GM23338 (cell line): ENCODE measurements at regions not wholly inside any gene's neighbourhood (a gene's known extent, or its start where the extent isn't known, plus 50 kb on each side); places are given as distances from the start of the nearest gene placed in this dataset.

Experiments used
- ATAC-seq: fragments of 200-7000 bp; cut with Tn5 transposase; 3 replicates; pipeline ENCODE4 v1.9.1; 2020
- DNase-seq: peaks from one replicate; pipeline ENCODE4 v3.0.0-alpha.2; 2015; ENCODE audit warnings: low spot score
- H2AFZ ChIP-seq: fragments of 200-600 bp; sonication (generic); 2 replicates; pipeline ENCODE4 v1.8.0; 2016; ENCODE audit warnings: antibody characterized with exemption, mild to moderate bottlenecking, moderate library complexity
- H3F3A ChIP-seq: fragments of 200-600 bp; sonication (generic); replicated peaks from 2 replicates; pipeline ENCODE4 v1.8.0; 2017; ENCODE audit warnings: antibody characterized with exemption, mixed run types, low read depth
- H3K27ac ChIP-seq: fragments of 200-600 bp; sonication (generic); 2 replicates; pipeline ENCODE4 v1.6.1; 2016; ENCODE audit warnings: low read depth
- H3K27me3 ChIP-seq: fragments of 200-600 bp; sonication (generic); 2 replicates; pipeline ENCODE4 v1.8.0; 2016; ENCODE audit warnings: mild to moderate bottlenecking, mixed run types, moderate library complexity; ENCODE audit not compliant: insufficient read depth
- H3K36me3 ChIP-seq: fragments of 200-600 bp; sonication (generic); 2 replicates; pipeline ENCODE4 v1.8.0; 2016; ENCODE audit warnings: mild to moderate bottlenecking; ENCODE audit not compliant: insufficient read depth
- H3K4me1 ChIP-seq: fragments of 200-600 bp; sonication (generic); 2 replicates; pipeline ENCODE4 v1.8.0; 2016; ENCODE audit warnings: mild to moderate bottlenecking, moderate library complexity; ENCODE audit not compliant: insufficient read depth
- H3K4me2 ChIP-seq: fragments of 200-600 bp; sonication (generic); 2 replicates; pipeline ENCODE4 v1.7.1; 2017; ENCODE audit warnings: mixed run types
- H3K4me3 ChIP-seq: fragments of 200-600 bp; sonication (generic); 2 replicates; pipeline ENCODE4 v1.6.1; 2016; ENCODE audit warnings: mixed run types
- H3K79me2 ChIP-seq: fragments of 200-600 bp; sonication (generic); replicated peaks from 2 replicates; pipeline ENCODE4 v1.8.0; 2017; ENCODE audit warnings: mild to moderate bottlenecking; ENCODE audit not compliant: insufficient read depth
- H3K9me2 ChIP-seq: fragments of 200-600 bp; sonication (generic); 2 replicates; pipeline ENCODE4 v1.8.0; 2017; ENCODE audit not compliant: insufficient read depth
- H4K20me1 ChIP-seq: fragments of 200-600 bp; sonication (generic); replicated peaks from 2 replicates; pipeline ENCODE4 v1.8.0; 2017; ENCODE audit warnings: mild to moderate bottlenecking; ENCODE audit not compliant: insufficient read depth
- H3K27ac Mint-ChIP-seq: 2 replicates; pipeline ENCODE4 v1.8.0; 2020; ENCODE audit warnings: inconsistent platforms, mild to moderate bottlenecking, moderate library complexity, mixed read lengths
- H3K27me3 Mint-ChIP-seq: 3 replicates; pipeline ENCODE4 v1.8.0; 2022; ENCODE audit warnings: low read depth, mild to moderate bottlenecking, moderate library complexity, mixed read lengths, inconsistent platforms; ENCODE audit not compliant: insufficient read depth, poor library complexity
- H3K36me3 Mint-ChIP-seq: 3 replicates; pipeline ENCODE4 v1.8.0; 2021; ENCODE audit warnings: low read depth, mild to moderate bottlenecking, inconsistent platforms, moderate library complexity, mixed read lengths
- H3K4me1 Mint-ChIP-seq: 3 replicates; pipeline ENCODE4 v1.8.0; 2020; ENCODE audit warnings: mild to moderate bottlenecking, inconsistent platforms, mixed read lengths
- H3K4me3 Mint-ChIP-seq: 3 replicates; pipeline ENCODE4 v1.8.0; 2021; ENCODE audit warnings: moderate library complexity, mild to moderate bottlenecking, inconsistent platforms, mixed read lengths
- H3K9me3 Mint-ChIP-seq: 3 replicates; pipeline ENCODE4 v1.8.0; 2020; ENCODE audit warnings: moderate library complexity, mild to moderate bottlenecking, inconsistent platforms, mixed read lengths
- CREB1 ChIP-seq: fragments of 250-450 bp; sonication (Bioruptor Pico); IDR thresholded peaks from 2 replicates; pipeline ENCODE4 v1.5.0; 2020; ENCODE audit warnings: low read depth, mild to moderate bottlenecking, moderate library complexity
- EZH2phosphoT487 ChIP-seq: fragments of 200-600 bp; sonication (generic); IDR thresholded peaks from one replicate; pipeline ENCODE4 v1.8.1; 2018; ENCODE audit warnings: antibody characterized with exemption; ENCODE audit not compliant: unreplicated experiment
- JUNB ChIP-seq: IDR thresholded peaks from one replicate; pipeline ENCODE4 v1.6.1; 2016; ENCODE audit warnings: antibody characterized with exemption; ENCODE audit not compliant: unreplicated experiment
- NANOG ChIP-seq: IDR thresholded peaks from 2 replicates; pipeline ENCODE4 v1.6.1; 2016; ENCODE audit warnings: antibody characterized with exemption, borderline replicate concordance
- REST ChIP-seq: IDR thresholded peaks from one replicate; pipeline ENCODE4 v1.6.1; 2018; ENCODE audit warnings: antibody characterized with exemption; ENCODE audit not compliant: unreplicated experiment
- STAT1 ChIP-seq: IDR thresholded peaks from one replicate; pipeline ENCODE4 v1.6.1; 2016; ENCODE audit warnings: antibody characterized with exemption; ENCODE audit not compliant: unreplicated experiment
- ZNF114 ChIP-seq: fragments of 250-450 bp; sonication (Bioruptor Pico); IDR thresholded peaks from 2 replicates; pipeline ENCODE4 v1.5.0; 2020; ENCODE audit warnings: mild to moderate bottlenecking, moderate library complexity
- ZNF331 ChIP-seq: fragments of 250-450 bp; sonication (Bioruptor Pico); IDR thresholded peaks from 2 replicates; pipeline ENCODE4 v1.5.0; 2020; ENCODE audit warnings: low read depth, mild to moderate bottlenecking, moderate library complexity
- TF ChIP-seq, protein P1 (sequence below): fragments of 250-450 bp; sonication (Bioruptor Pico); IDR thresholded peaks from 2 replicates; pipeline ENCODE4 v1.5.0; 2020; ENCODE audit warnings: mild to moderate bottlenecking, moderate library complexity

DNA sequence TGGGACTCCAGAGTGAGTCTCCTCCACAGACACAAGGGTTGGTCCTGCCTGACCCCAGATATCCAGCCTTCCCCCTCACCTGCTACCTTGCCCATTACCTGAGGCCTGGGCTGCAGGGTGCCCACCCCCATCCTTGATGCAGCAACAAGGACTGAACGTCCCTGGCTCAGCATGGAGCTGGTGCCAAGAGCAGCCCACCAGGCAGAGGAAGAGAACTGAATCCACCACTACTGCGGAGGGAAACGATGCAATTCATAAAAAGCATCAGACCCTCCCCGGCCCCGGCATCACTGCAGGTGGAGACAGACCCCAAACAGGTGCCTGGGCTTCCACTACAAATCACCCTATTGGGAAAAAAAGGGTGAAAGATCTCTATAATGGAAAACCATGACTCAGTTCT lies 131.0 kb upstream of the TNRC6C start:
- no peaks in the 10 kb centered on the region for H3K9me2 ChIP-seq
- H3K9me3 Mint-ChIP-seq, result no peaks in the 10 kb centered on the region; the same call in 1 of the 3 replicates
- H2AFZ ChIP-seq, result no peak overlapping the region
- no peak overlapping the region for H3K4me3 ChIP-seq
- H3K36me3 Mint-ChIP-seq, result no peaks in the 10 kb centered on the region
- DNase-seq (no peak), ATAC-seq (no peak)
- H3K36me3 ChIP-seq, result no peaks in the 10 kb centered on the region
- no peaks in the 10 kb centered on the region for H3K27me3 ChIP-seq
- no peaks in the 10 kb centered on the region for H3K79me2 ChIP-seq
- H3K4me1 ChIP-seq, result peaks cover 15% of the 10 kb centered on the region
- no peak overlapping the region for H3K27ac Mint-ChIP-seq
- H3K27ac ChIP-seq, result peak overlapping the region; percentile 76; the same call in 1 of the 2 replicates
- peaks cover 57% of the 10 kb centered on the region for H3K4me1 Mint-ChIP-seq
- no peak overlapping the region for H3K4me3 Mint-ChIP-seq
- peaks cover 20% of the 10 kb centered on the region for H3K27me3 Mint-ChIP-seq
- TF ChIP-seq STAT1 (no peak), EZH2phosphoT487 (no peak), NANOG (no peak), JUNB (no peak), REST (no peak), ZNF114 (CRISPR knock-in tag) (no peak), ZNF331 (no peak), CREB1 (no peak)
- TF ChIP-seq, protein P1, sequence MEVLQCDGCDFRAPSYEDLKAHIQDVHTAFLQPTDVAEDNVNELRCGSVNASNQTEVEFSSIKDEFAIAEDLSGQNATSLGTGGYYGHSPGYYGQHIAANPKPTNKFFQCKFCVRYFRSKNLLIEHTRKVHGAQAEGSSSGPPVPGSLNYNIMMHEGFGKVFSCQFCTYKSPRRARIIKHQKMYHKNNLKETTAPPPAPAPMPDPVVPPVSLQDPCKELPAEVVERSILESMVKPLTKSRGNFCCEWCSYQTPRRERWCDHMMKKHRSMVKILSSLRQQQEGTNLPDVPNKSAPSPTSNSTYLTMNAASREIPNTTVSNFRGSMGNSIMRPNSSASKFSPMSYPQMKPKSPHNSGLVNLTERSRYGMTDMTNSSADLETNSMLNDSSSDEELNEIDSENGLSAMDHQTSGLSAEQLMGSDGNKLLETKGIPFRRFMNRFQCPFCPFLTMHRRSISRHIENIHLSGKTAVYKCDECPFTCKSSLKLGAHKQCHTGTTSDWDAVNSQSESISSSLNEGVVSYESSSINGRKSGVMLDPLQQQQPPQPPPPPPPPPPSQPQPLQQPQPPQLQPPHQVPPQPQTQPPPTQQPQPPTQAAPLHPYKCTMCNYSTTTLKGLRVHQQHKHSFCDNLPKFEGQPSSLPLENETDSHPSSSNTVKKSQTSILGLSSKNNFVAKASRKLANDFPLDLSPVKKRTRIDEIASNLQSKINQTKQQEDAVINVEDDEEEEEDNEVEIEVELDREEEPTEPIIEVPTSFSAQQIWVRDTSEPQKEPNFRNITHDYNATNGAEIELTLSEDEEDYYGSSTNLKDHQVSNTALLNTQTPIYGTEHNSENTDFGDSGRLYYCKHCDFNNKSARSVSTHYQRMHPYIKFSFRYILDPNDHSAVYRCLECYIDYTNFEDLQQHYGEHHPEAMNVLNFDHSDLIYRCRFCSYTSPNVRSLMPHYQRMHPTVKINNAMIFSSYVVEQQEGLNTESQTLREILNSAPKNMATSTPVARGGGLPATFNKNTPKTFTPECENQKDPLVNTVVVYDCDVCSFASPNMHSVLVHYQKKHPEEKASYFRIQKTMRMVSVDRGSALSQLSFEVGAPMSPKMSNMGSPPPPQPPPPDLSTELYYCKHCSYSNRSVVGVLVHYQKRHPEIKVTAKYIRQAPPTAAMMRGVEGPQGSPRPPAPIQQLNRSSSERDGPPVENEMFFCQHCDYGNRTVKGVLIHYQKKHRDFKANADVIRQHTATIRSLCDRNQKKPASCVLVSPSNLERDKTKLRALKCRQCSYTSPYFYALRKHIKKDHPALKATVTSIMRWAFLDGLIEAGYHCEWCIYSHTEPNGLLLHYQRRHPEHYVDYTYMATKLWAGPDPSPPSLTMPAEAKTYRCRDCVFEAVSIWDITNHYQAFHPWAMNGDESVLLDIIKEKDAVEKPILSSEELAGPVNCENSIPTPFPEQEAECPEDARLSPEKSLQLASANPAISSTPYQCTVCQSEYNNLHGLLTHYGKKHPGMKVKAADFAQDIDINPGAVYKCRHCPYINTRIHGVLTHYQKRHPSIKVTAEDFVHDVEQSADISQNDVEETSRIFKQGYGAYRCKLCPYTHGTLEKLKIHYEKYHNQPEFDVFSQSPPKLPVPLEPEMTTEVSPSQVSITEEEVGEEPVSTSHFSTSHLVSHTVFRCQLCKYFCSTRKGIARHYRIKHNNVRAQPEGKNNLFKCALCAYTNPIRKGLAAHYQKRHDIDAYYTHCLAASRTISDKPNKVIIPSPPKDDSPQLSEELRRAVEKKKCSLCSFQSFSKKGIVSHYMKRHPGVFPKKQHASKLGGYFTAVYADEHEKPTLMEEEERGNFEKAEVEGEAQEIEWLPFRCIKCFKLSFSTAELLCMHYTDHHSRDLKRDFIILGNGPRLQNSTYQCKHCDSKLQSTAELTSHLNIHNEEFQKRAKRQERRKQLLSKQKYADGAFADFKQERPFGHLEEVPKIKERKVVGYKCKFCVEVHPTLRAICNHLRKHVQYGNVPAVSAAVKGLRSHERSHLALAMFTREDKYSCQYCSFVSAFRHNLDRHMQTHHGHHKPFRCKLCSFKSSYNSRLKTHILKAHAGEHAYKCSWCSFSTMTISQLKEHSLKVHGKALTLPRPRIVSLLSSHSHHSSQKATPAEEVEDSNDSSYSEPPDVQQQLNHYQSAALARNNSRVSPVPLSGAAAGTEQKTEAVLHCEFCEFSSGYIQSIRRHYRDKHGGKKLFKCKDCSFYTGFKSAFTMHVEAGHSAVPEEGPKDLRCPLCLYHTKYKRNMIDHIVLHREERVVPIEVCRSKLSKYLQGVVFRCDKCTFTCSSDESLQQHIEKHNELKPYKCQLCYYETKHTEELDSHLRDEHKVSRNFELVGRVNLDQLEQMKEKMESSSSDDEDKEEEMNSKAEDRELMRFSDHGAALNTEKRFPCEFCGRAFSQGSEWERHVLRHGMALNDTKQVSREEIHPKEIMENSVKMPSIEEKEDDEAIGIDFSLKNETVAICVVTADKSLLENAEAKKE (CRISPR knock-in tag), result no peak
- H4K20me1 ChIP-seq, result no peaks in the 10 kb centered on the region
- peaks cover 21% of the 10 kb centered on the region for H3F3A ChIP-seq
- H3K4me2 ChIP-seq, result no peak overlapping the region
